Heart right ventricle (tissue), 16 donors: ENCODE measurements at regions not wholly inside any gene's neighbourhood (a gene's known extent, or its start where the extent isn't known, plus 50 kb on each side); places are given as distances from the start of the nearest gene placed in this dataset.

Experiments used
- ATAC-seq, 8 donors: fragments of 200-7000 bp; cut with Tn5 transposase; one replicate each; pipeline ENCODE4 v1.9.1; 2020; ENCODE audit warnings: mild to moderate bottlenecking in 8 of 8, moderate library complexity in 8 of 8, moderate number of reproducible peaks in 1 of 8
- DNase-seq, 2 donors: peaks; one replicate each; pipeline ENCODE4 v3.0.0-alpha.2; 2020
- H3K27ac ChIP-seq, 10 donors: fragments of 200-600 bp; sonication (generic) in 2 of 10; one replicate each; pipeline versions ENCODE4 v1.5.0 to v1.8.0; 2020 to 2022; ENCODE audit warnings: mild to moderate bottlenecking in 3 of 10
- H3K27me3 ChIP-seq, 7 donors: fragments of 200-600 bp; one replicate each; pipeline ENCODE4 v1.8.0; 2021 to 2022; ENCODE audit warnings: mild to moderate bottlenecking in 2 of 7
- H3K36me3 ChIP-seq, 9 donors: fragments of 200-600 bp; sonication (generic) in 1 of 9; one replicate each; pipeline versions ENCODE4 v1.5.0 to v1.8.0; 2020 to 2022; ENCODE audit warnings: mild to moderate bottlenecking in 2 of 9
- H3K4me1 ChIP-seq, 9 donors: fragments of 200-600 bp; sonication (generic) in 1 of 9; one replicate each; pipeline versions ENCODE4 v1.5.0 to v1.8.0; 2020 to 2022; ENCODE audit warnings: mild to moderate bottlenecking in 4 of 9
- H3K4me3 ChIP-seq, 10 donors: fragments of 200-600 bp; sonication (generic) in 2 of 10; one replicate each; pipeline versions ENCODE4 v1.5.0 to v1.8.0; 2020 to 2022; ENCODE audit warnings: mild to moderate bottlenecking in 7 of 10, moderate library complexity in 2 of 10
- H3K9me3 ChIP-seq, 11 donors: fragments of 200-600 bp in 10 of 11; sonication (generic) in 2 of 11; one replicate each; pipeline versions ENCODE4 v1.5.0 to v1.8.0; 2013 to 2022; ENCODE audit warnings: mild to moderate bottlenecking in 2 of 11, control low read depth in 1 of 11, moderate library complexity in 1 of 11
- WGBS, 2 donors: extraction: QIAGEN DNeasy Blood & Tissue Kit; methylation state at CpG; one replicate each; pipeline ENCODE4 v1.1.7; 2013; ENCODE audit warnings: inconsistent platforms in 1 of 2; 5-methylcytosine and 5-hydroxymethylcytosine counted together
- intact Hi-C, 10 donors: fragments of 100-400 bp; cut with DNase I; formaldehyde crosslinking; loops; one replicate each; pipeline versions ENCODE4 v1.11.1 to v1.14.2; 2022
- TF ChIP-seq, protein P1 (sequence below), 9 donors: fragments of 200-600 bp; sonication (generic) in 2 of 9; IDR thresholded peaks; one replicate each; pipeline versions ENCODE4 v1.5.0 to v1.8.0; 2021 to 2022; ENCODE audit warnings: antibody characterized with exemption in 9 of 9, mild to moderate bottlenecking in 5 of 9, moderate library complexity in 1 of 9
- donor health status: Arrhythmogenic right ventricular cardiomyopathy.
- donor health status: ischemic (EF 13 %, LVEDD 7.1; RV severe dilation, severe dysfunction).
- donor health status: healthy with polysubstance abuse.
- donor health status: DM: no; HTN: yes; CAD: no.
- donor health status: DM: no; HTN: no; CAD: no.
- donor health status: ischemic (EF 25% LVEDD 6.9; RV normal size, moderate dysfunction).
- donor health status: ischemic (EF 25% LVEDD 5.7; RV mildly dilated, moderate dysfunction).
- donor health status: healthy.
- donor health status: DM: yes; HTN: yes; CAD: no.
- donor health status: Ischemic cardiomyopathy.
- donor health status: ischemic (EF 35%, LVEDD 5.7; RV mildly dilated, moderate dysfunction).
- donor health status: nonischemic (EF 11% LVEDD 7.7; RV severe dilation, severe dysfunction).
- donor health status: DM: yes; HTN: yes; CAD: no.
- donor health status: PGD.
- donor health status: ischemic (EF 29% LVEDD 5.4; RV normal size, mild dysfunction).
- donor health status: nonischemic (EF 23%, LVEDD 6.1; RV moderate dilation, normal function).

GRCh38 chr3:168269001-168269400 lies 173.3 kb upstream of the GOLIM4 start:
- TF ChIP-seq, protein P1, sequence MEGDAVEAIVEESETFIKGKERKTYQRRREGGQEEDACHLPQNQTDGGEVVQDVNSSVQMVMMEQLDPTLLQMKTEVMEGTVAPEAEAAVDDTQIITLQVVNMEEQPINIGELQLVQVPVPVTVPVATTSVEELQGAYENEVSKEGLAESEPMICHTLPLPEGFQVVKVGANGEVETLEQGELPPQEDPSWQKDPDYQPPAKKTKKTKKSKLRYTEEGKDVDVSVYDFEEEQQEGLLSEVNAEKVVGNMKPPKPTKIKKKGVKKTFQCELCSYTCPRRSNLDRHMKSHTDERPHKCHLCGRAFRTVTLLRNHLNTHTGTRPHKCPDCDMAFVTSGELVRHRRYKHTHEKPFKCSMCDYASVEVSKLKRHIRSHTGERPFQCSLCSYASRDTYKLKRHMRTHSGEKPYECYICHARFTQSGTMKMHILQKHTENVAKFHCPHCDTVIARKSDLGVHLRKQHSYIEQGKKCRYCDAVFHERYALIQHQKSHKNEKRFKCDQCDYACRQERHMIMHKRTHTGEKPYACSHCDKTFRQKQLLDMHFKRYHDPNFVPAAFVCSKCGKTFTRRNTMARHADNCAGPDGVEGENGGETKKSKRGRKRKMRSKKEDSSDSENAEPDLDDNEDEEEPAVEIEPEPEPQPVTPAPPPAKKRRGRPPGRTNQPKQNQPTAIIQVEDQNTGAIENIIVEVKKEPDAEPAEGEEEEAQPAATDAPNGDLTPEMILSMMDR (IDR thresholded peaks at IDR 0.05): no peak
- Histone ChIP-seq H3K4me1 (no peaks in the 10 kb centered on the region), H3K4me3 (no peak overlapping the region), H3K27me3 (no peaks in the 10 kb centered on the region), H3K36me3 (no peaks in the 10 kb centered on the region), H3K27ac (no peak overlapping the region), H3K9me3 (no peaks in the 10 kb centered on the region)
- 89 to 97% methylated on average over 1 of the region's 1 CpG for WGBS, 2 donors
- intact Hi-C loops: no loop called here
- no peak for DNase-seq
- ATAC-seq: no peak

GRCh38 chr3:168267179-168267578 lies 171.5 kb upstream of the GOLIM4 start:
- TF ChIP-seq, protein P1 (IDR thresholded peaks at IDR 0.05): no peak
- H3K4me1 ChIP-seq: no peaks in the 10 kb centered on the region
- intact Hi-C loops: no loop called here
- no peaks in the 10 kb centered on the region for H3K9me3 ChIP-seq
- H3K4me3 ChIP-seq: no peak overlapping the region
- H3K36me3 ChIP-seq: no peaks in the 10 kb centered on the region
- DNase-seq (no peak), ATAC-seq (no peak)
- 94 to 97% methylated on average over 1 of the region's 1 CpG for WGBS, 2 donors
- H3K27ac ChIP-seq: no peak overlapping the region
- H3K27me3 ChIP-seq: no peaks in the 10 kb centered on the region

DNA sequence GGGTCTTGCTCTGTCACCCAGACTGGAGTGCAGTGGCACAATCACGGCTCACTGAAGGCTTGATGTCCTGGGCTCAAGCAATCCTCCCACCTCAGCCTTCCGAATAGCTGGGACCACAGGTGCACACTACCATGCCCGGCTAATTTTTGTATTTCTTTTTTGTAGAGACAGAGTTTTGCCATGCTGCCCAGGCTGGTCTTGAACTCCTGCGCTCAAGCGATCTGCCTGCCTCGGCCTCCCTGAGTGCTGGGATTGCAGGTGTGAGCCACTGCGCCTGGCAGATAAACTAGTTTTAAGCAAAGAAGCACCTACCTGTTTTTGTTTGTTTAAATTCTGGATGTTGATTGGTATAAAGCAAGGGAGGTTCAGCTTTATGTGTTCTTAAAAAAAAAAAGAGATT lies 170.6 kb upstream of the GOLIM4 start:
- Histone ChIP-seq H3K9me3 (no peaks in the 10 kb centered on the region), H3K27me3 (no peaks in the 10 kb centered on the region), H3K4me3 (no peak overlapping the region), H3K36me3 (no peaks in the 10 kb centered on the region), H3K27ac (no peak overlapping the region), H3K4me1 (no peaks in the 10 kb centered on the region)
- intact Hi-C loops: no loop called here
- WGBS, 2 donors: 94 to 95% methylated on average over 7 of the region's 7 CpGs
- TF ChIP-seq, protein P1 (IDR thresholded peaks at IDR 0.05): no peak
- ATAC-seq (no peak), DNase-seq (no peak)

GRCh38 chr3:168262887-168263286 lies 167.2 kb upstream of the GOLIM4 start:
- Histone ChIP-seq H3K4me3 (no peak overlapping the region), H3K27me3 (no peaks in the 10 kb centered on the region), H3K4me1 (no peaks in the 10 kb centered on the region), H3K36me3 (no peaks in the 10 kb centered on the region), H3K27ac (no peak overlapping the region), H3K9me3 (no peaks in the 10 kb centered on the region)
- TF ChIP-seq, protein P1 (IDR thresholded peaks at IDR 0.05): no peak
- intact Hi-C loops: no loop called here
- DNase-seq: no peak
- ATAC-seq: no peak

GRCh38 chr3:168260859-168261258 lies 165.1 kb upstream of the GOLIM4 start:
- Histone ChIP-seq H3K27me3 (no peaks in the 10 kb centered on the region), H3K4me3 (no peak overlapping the region), H3K36me3 (no peaks in the 10 kb centered on the region), H3K9me3 (peaks cover 0 to 5% (median 0%) of the 10 kb centered on the region in 11 donors), H3K27ac (no peak overlapping the region), H3K4me1 (no peaks in the 10 kb centered on the region)
- no peak for ATAC-seq
- intact Hi-C loops: no loop called here
- TF ChIP-seq, protein P1 (IDR thresholded peaks at IDR 0.05): no peak
- no peak for DNase-seq
- WGBS, 2 donors: 41 to 95% methylated on average over 1 of the region's 1 CpG
